HUES6 (cell line): ENCODE measurements at regions not wholly inside any gene's neighbourhood (a gene's known extent, or its start where the extent isn't known, plus 50 kb on each side); places are given as distances from the start of the nearest gene placed in this dataset.
"Not testable (repeated sequence)": the region's sequence is repeated elsewhere in the genome, so short reads cannot be mapped to it uniquely, and the experiment has no call there.

Experiments used
- H3K27ac ChIP-seq: 2 replicates; pipeline ENCODE4 v1.7.0; 2013; ENCODE audit warnings: low read depth, mild to moderate bottlenecking, low read length, inconsistent platforms
- H3K27me3 ChIP-seq: 2 replicates; pipeline ENCODE4 v1.6.1; 2013; ENCODE audit warnings: low read length; ENCODE audit not compliant: control insufficient read depth, insufficient read depth
- H3K36me3 ChIP-seq: 2 replicates; pipeline ENCODE4 v1.6.1; 2013; ENCODE audit warnings: low read length; ENCODE audit not compliant: control insufficient read depth, insufficient read depth
- H3K4me1 ChIP-seq: 2 replicates; pipeline ENCODE4 v1.6.1; 2013; ENCODE audit warnings: low read length; ENCODE audit not compliant: control insufficient read depth, insufficient read depth
- H3K4me3 ChIP-seq: 2 replicates; pipeline ENCODE4 v1.5.1; 2013; ENCODE audit warnings: low read depth, low read length
- H3K9ac ChIP-seq: one replicate; pipeline ENCODE4 v1.6.1; 2013; ENCODE audit warnings: mild to moderate bottlenecking, low read length
- H3K9me3 ChIP-seq: 2 replicates; pipeline ENCODE4 v1.6.1; 2013; ENCODE audit warnings: low read depth, low read length; ENCODE audit not compliant: control insufficient read depth, insufficient read depth

GRCh38 chr7:110480964-110481363 lies 610.0 kb upstream of the LRRN3 start:
- Histone ChIP-seq H3K4me1 (no peaks in the 10 kb centered on the region), H3K27ac (no peak overlapping the region), H3K36me3 (no peaks in the 10 kb centered on the region), H3K4me3 (no peak overlapping the region), H3K9me3 (peaks cover 34% of the 10 kb centered on the region), H3K27me3 (no peaks in the 10 kb centered on the region), H3K9ac (no peak overlapping the region)

GRCh38 chr7:110483553-110483952 lies 607.4 kb upstream of the LRRN3 start:
- Histone ChIP-seq H3K4me3 (no peak overlapping the region), H3K4me1 (no peaks in the 10 kb centered on the region), H3K27me3 (no peaks in the 10 kb centered on the region), H3K9me3 (peaks cover 34% of the 10 kb centered on the region), H3K27ac (no peak overlapping the region), H3K9ac (no peak overlapping the region), H3K36me3 (no peaks in the 10 kb centered on the region)

- H3K4me1 ChIP-seq: no peaks in the 10 kb centered on the region
Observed at GRCh38 chr7:110484356-110484755, 606.6 kb upstream of the LRRN3 start.

GRCh38 chr7:110486549-110486948 lies 604.4 kb upstream of the LRRN3 start:
- Histone ChIP-seq H3K4me1 (no peaks in the 10 kb centered on the region), H3K9ac (no peak overlapping the region), H3K4me3 (no peak overlapping the region), H3K27me3 (no peaks in the 10 kb centered on the region), H3K9me3 (peaks cover 12% of the 10 kb centered on the region; the same call in 1 of the 2 replicates), H3K36me3 (no peaks in the 10 kb centered on the region), H3K27ac (no peak overlapping the region)

More at GRCh38 chr7:110484356-110484755, 606.6 kb upstream of the LRRN3 start:
- Histone ChIP-seq H3K27me3 (no peaks in the 10 kb centered on the region), H3K4me3 (no peak overlapping the region), H3K9ac (no peak overlapping the region), H3K9me3 (peaks cover 29% of the 10 kb centered on the region), H3K27ac (no peak overlapping the region), H3K36me3 (no peaks in the 10 kb centered on the region)

- Histone ChIP-seq H3K9me3 (no peaks in the 10 kb centered on the region), H3K9ac (no peak overlapping the region), H3K4me1 (no peaks in the 10 kb centered on the region), H3K4me3 (no peak overlapping the region), H3K36me3 (no peaks in the 10 kb centered on the region), H3K27me3 (no peaks in the 10 kb centered on the region), H3K27ac (no peak overlapping the region)
Observed at GRCh38 chr7:110502888-110503465, 588.0 kb upstream of the LRRN3 start.

GRCh38 chr7:110507369-110507768 lies 583.6 kb upstream of the LRRN3 start:
- Histone ChIP-seq H3K27ac (no peak overlapping the region), H3K4me1 (no peaks in the 10 kb centered on the region), H3K27me3 (no peaks in the 10 kb centered on the region), H3K9me3 (no peaks in the 10 kb centered on the region), H3K36me3 (no peaks in the 10 kb centered on the region), H3K9ac (no peak overlapping the region), H3K4me3 (no peak overlapping the region)

- Histone ChIP-seq H3K27me3 (no peaks in the 10 kb centered on the region), H3K9ac (no peak overlapping the region), H3K4me1 (no peaks in the 10 kb centered on the region), H3K36me3 (no peaks in the 10 kb centered on the region), H3K4me3 (no peak overlapping the region), H3K9me3 (no peaks in the 10 kb centered on the region), H3K27ac (no peak overlapping the region)
Observed at GRCh38 chr7:110507832-110508231, 583.1 kb upstream of the LRRN3 start.

GRCh38 chr7:110514975-110515551 lies 575.9 kb upstream of the LRRN3 start:
- H3K27me3 ChIP-seq, H3K4me1 ChIP-seq, H3K36me3 ChIP-seq, H3K4me3 ChIP-seq, H3K9ac ChIP-seq, H3K27ac ChIP-seq: not testable (repeated sequence)
- H3K9me3 ChIP-seq: peaks cover 17% of the 10 kb centered on the region

GRCh38 chr7:110519851-110520250 lies 571.1 kb upstream of the LRRN3 start:
- H3K9ac ChIP-seq: no peak overlapping the region
- peaks cover 21% of the 10 kb centered on the region for H3K9me3 ChIP-seq
- H3K4me3 ChIP-seq: no peak overlapping the region
- H3K4me1 ChIP-seq: no peaks in the 10 kb centered on the region
- no peak overlapping the region for H3K27ac ChIP-seq
- no peaks in the 10 kb centered on the region for H3K36me3 ChIP-seq
- H3K27me3 ChIP-seq: no peaks in the 10 kb centered on the region

GRCh38 chr7:110521357-110521911 lies 569.5 kb upstream of the LRRN3 start:
- Histone ChIP-seq H3K9ac (no peak overlapping the region), H3K4me1 (no peaks in the 10 kb centered on the region), H3K27ac (no peak overlapping the region), H3K4me3 (no peak overlapping the region), H3K27me3 (no peaks in the 10 kb centered on the region), H3K36me3 (no peaks in the 10 kb centered on the region), H3K9me3 (peaks cover 21% of the 10 kb centered on the region)

- Histone ChIP-seq H3K9me3 (peaks cover 21% of the 10 kb centered on the region), H3K27ac (no peak overlapping the region), H3K4me3 (no peak overlapping the region), H3K27me3 (no peaks in the 10 kb centered on the region), H3K4me1 (no peaks in the 10 kb centered on the region), H3K9ac (no peak overlapping the region), H3K36me3 (no peaks in the 10 kb centered on the region)
Observed at GRCh38 chr7:110522061-110522760, 568.7 kb upstream of the LRRN3 start.
